OCI-LY7 (cell line): ENCODE measurements at regions not wholly inside any gene's neighbourhood (a gene's known extent, or its start where the extent isn't known, plus 50 kb on each side); places are given as distances from the start of the nearest gene placed in this dataset.

ENCODE experiments used
- BruUV-seq: library from RNA; stranded (reverse); fragments of 400-500 nt; replicated peaks from 2 replicates; lab custom pipeline; 2021; lab: Mats Ljungman, UMichigan
- CTCF ChIA-PET: fragments of 300-600 bp; sonication (Branson Sonifier 250); formaldehyde crosslinking; loops from one replicate; lab custom pipeline; 2022; ENCODE audit warnings: antibody characterized with exemption; ENCODE audit not compliant: unreplicated experiment; lab: Charles Lee
- POLR2A ChIA-PET: fragments of 300-600 bp; sonication (Branson Sonifier 250); formaldehyde crosslinking; loops from one replicate; lab custom pipeline; 2022; ENCODE audit warnings: antibody characterized with exemption; lab: Charles Lee
- DNase-seq: peaks from one replicate; pipeline ENCODE4 v3.0.0-alpha.2; 2015; ENCODE audit warnings: low spot score
- H2AFZ ChIP-seq: fragments of 200-600 bp; sonication (generic), shearing (Covaris generic); 2 replicates; pipeline ENCODE4 v1.6.1; 2014; ENCODE audit warnings: mild to moderate bottlenecking, antibody characterized with exemption, low read length, moderate library complexity
- H3K27ac ChIP-seq: fragments of 200-600 bp; sonication (generic); 2 replicates; pipeline ENCODE4 v1.5.1; 2014; ENCODE audit warnings: mixed run types, low read depth, mild to moderate bottlenecking, moderate library complexity, low read length, inconsistent platforms; ENCODE audit not compliant: poor library complexity, severe bottlenecking
- H3K36me3 ChIP-seq: fragments of 200-600 bp; sonication (generic); 2 replicates; pipeline ENCODE4 v1.6.1; 2014; ENCODE audit warnings: mild to moderate bottlenecking, antibody characterized with exemption, low read length, moderate library complexity, mixed read lengths; ENCODE audit not compliant: insufficient read depth
- H3K4me1 ChIP-seq: fragments of 200-600 bp; sonication (generic); 2 replicates; pipeline ENCODE4 v1.5.1; 2014; ENCODE audit warnings: mild to moderate bottlenecking, low read length; ENCODE audit not compliant: insufficient read depth, poor library complexity, severe bottlenecking
- H3K4me2 ChIP-seq: fragments of 200-600 bp; sonication (generic); 2 replicates; pipeline ENCODE4 v1.6.1; 2014; ENCODE audit warnings: mild to moderate bottlenecking, low read length
- H3K4me3 ChIP-seq: fragments of 200-600 bp; sonication (generic); 2 replicates; pipeline ENCODE4 v1.5.1; 2014; ENCODE audit warnings: mild to moderate bottlenecking, low read depth, low read length; ENCODE audit not compliant: poor library complexity, severe bottlenecking
- H3K79me2 ChIP-seq: fragments of 200-600 bp; sonication (generic); 2 replicates; pipeline ENCODE4 v1.6.1; 2016; ENCODE audit warnings: low read depth, mild to moderate bottlenecking, low read length, moderate library complexity, mixed read lengths; ENCODE audit not compliant: insufficient read depth
- H3K9me2 ChIP-seq: fragments of 200-600 bp; sonication (generic); 2 replicates; pipeline ENCODE4 v1.6.1; 2016; ENCODE audit warnings: mild to moderate bottlenecking, low read length, mixed read lengths; ENCODE audit not compliant: insufficient read depth
- H3K9me3 ChIP-seq: fragments of 200-600 bp; sonication (generic); 2 replicates; pipeline ENCODE4 v1.6.1; 2014; ENCODE audit warnings: mild to moderate bottlenecking, mixed run types, low read length, mixed read lengths
- H4K20me1 ChIP-seq: fragments of 200-600 bp; sonication (generic); 2 replicates; pipeline ENCODE4 v1.6.1; 2014; ENCODE audit warnings: mild to moderate bottlenecking, antibody characterized with exemption, low read length, moderate library complexity, mixed read lengths; ENCODE audit not compliant: insufficient read depth
- CTCF ChIP-seq: fragments of 200-600 bp; sonication (generic); conservative IDR thresholded peaks from 2 replicates; pipeline ENCODE4 v1.5.1; 2014; ENCODE audit warnings: mild to moderate bottlenecking, antibody characterized with exemption, low read length, moderate library complexity, mixed read lengths
- EZH2phosphoT487 ChIP-seq: fragments of 200-600 bp; sonication (generic); IDR thresholded peaks from 2 replicates; pipeline ENCODE4 v1.6.1; 2018; ENCODE audit warnings: low read depth, borderline replicate concordance, mild to moderate bottlenecking, mixed run types, antibody characterized with exemption, low read length, moderate library complexity, mixed read lengths
- intact Hi-C: fragments of 100-400 bp; cut with micrococcal nuclease; formaldehyde crosslinking; loops from one replicate; pipeline ENCODE4 v1.10.0; 2022; ENCODE audit not compliant: unreplicated experiment

- Histone ChIP-seq H3K9me2 (no peaks in the 10 kb centered on the region), H3K27ac (no peak overlapping the region), H4K20me1 (no peaks in the 10 kb centered on the region), H3K4me3 (no peak overlapping the region), H3K4me2 (no peak overlapping the region), H2AFZ (no peak overlapping the region), H3K4me1 (peaks cover 42% of the 10 kb centered on the region), H3K9me3 (peaks cover 34% of the 10 kb centered on the region), H3K79me2 (no peaks in the 10 kb centered on the region), H3K36me3 (no peaks in the 10 kb centered on the region)
- POLR2A ChIA-PET = no interaction called here
- no peak for TF ChIP-seq CTCF
- TF ChIP-seq EZH2phosphoT487 = no peak
- DNase-seq = no peak
- intact Hi-C loops = no loop called here
- CTCF ChIA-PET = no interaction called here
- BruUV-seq = no TSS peak
Measured at GRCh38 chr7:98697485-98698240, 80.6 kb downstream of the NPTX2 start.

GRCh38 chr7:98698976-98699375 lies 81.9 kb downstream of the NPTX2 start:
- TF ChIP-seq EZH2phosphoT487 (no peak), CTCF (no peak)
- peaks cover 55% of the 10 kb centered on the region for H3K4me1 ChIP-seq
- H4K20me1 ChIP-seq = no peaks in the 10 kb centered on the region
- no peaks in the 10 kb centered on the region for H3K9me2 ChIP-seq
- H3K4me2 ChIP-seq = peak overlapping the region; percentile 53
- H2AFZ ChIP-seq = peak overlapping the region; percentile 79; the same call in 1 of the 2 replicates
- ChIA-PET POLR2A (interaction anchor here (0.8 to 1.2 kb wide), 3 partner anchors 10 to 57 kb away, joined by 3 to 4 read pairs (median 3); no protein-coding TSS in a partner anchor), CTCF (interaction anchor here (0.8 to 1.5 kb wide), 2 partner anchors 46 to 56 kb away, joined by 5 read pairs; no protein-coding TSS in a partner anchor)
- H3K79me2 ChIP-seq = no peaks in the 10 kb centered on the region
- H3K27ac ChIP-seq = peak overlapping the region; percentile 67
- intact Hi-C loops = no loop called here
- DNase-seq = peak; percentile 64
- H3K36me3 ChIP-seq = no peaks in the 10 kb centered on the region
- peak overlapping the region; percentile 6 for H3K4me3 ChIP-seq
- no TSS peak for BruUV-seq
- peaks cover 24% of the 10 kb centered on the region for H3K9me3 ChIP-seq

GRCh38 chr7:98700533-98700932 lies 83.4 kb downstream of the NPTX2 start:
- Histone ChIP-seq H2AFZ (peak overlapping the region; percentile 48; the same call in 1 of the 2 replicates), H3K9me3 (peaks cover 22% of the 10 kb centered on the region), H4K20me1 (no peaks in the 10 kb centered on the region), H3K36me3 (no peaks in the 10 kb centered on the region), H3K9me2 (no peaks in the 10 kb centered on the region), H3K4me1 (peaks cover 61% of the 10 kb centered on the region), H3K27ac (peak overlapping the region; percentile 79), H3K4me3 (no peak overlapping the region), H3K79me2 (no peaks in the 10 kb centered on the region), H3K4me2 (0 out of 2 replicates have a peak overlapping the region, but pooled peaks have one; percentile 50)
- BruUV-seq = no TSS peak
- intact Hi-C loops = no loop called here
- ChIA-PET POLR2A (interaction anchor here (1.2 kb wide), 1 partner anchor 12 kb away, joined by 7 read pairs; no protein-coding TSS in a partner anchor), CTCF (interaction anchor here (1.0 kb wide), 1 partner anchor 29 kb away, joined by 5 read pairs; no protein-coding TSS in a partner anchor)
- no peak for TF ChIP-seq CTCF
- no peak for TF ChIP-seq EZH2phosphoT487
- DNase-seq = no peak
